ENCODE measurements at regions not wholly inside any gene's neighbourhood (a gene's known extent, or its start where the extent isn't known, plus 50 kb on each side); places are given as distances from the start of the nearest gene placed in this dataset.

DNA sequence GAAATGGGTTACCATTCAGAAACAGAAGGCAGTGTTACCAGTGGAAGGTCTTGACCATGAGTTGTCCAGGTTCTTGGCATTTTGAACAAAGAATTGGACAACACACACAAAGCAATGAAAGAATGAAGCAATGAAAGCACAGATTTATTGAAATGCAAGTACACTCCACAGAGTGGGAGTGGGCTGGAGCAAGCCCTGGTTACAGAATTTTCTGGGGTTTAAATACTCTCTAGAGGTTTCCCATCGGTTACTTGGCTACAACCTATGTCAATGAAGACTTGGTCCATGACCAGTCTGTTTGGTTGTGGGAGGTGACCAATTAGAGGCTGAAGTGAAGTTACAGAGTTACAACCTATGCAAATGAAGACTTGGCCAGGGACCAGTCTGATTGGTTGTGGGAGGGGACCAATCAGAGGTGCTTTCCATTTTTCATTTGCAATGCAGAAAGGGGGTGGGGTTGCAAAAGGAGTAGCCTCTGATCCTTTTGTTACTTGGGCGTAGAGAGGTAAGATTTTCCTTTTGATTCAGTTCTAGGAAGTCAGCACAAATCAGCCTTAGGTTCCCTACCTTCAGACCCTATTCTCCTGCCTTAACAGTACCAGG, 71.7 kb upstream of the SPRY4 start:
- Histone ChIP-seq H4K20me1 (ENCODE audit: control insufficient read depth, insufficient read depth) (no peaks in the 10 kb centered on the region), H3K27ac (ENCODE audit: control insufficient read depth, insufficient read depth) (no peak overlapping the region), H3K36me3 (ENCODE audit: control insufficient read depth in 2 of 2, insufficient read depth in 2 of 2, low read length in 1 of 2) (no peaks in the 10 kb centered on the region), H3K27me3 (replicated peaks in 1 of 2; ENCODE audit: control insufficient read depth in 2 of 2, insufficient read depth in 2 of 2, low read length in 1 of 2) (no peaks in the 10 kb centered on the region), H3K4me3 (no peak overlapping the region), H3K4me1 (ENCODE audit: control insufficient read depth, insufficient read depth, low read length) (no peaks in the 10 kb centered on the region), H3K4me2 (ENCODE audit: control insufficient read depth, insufficient read depth) (no peak overlapping the region), H3K9me3 (replicated peaks; ENCODE audit: control insufficient read depth, insufficient read depth, low read length) (no peaks in the 10 kb centered on the region; the same call in 2 of the 3 replicates), H3K9ac (ENCODE audit: control insufficient read depth, insufficient read depth, low read length) (no peak overlapping the region), H2AFZ (ENCODE audit: control insufficient read depth, low read depth, low read length) (no peak overlapping the region), H3K79me2 (ENCODE audit: control insufficient read depth, insufficient read depth, low read length) (no peaks in the 10 kb centered on the region)
- CTCF ChIA-PET = no interaction called here
- intact Hi-C loops (cut with micrococcal nuclease; ENCODE audit: unreplicated experiment) (no loop called here), in situ Hi-C loops (cut with MboI) (no loop called here)
- ATAC-seq = no peak
- no TSS peak for BruUV-seq (replicated peaks)
- no peak for FAIRE-seq
- POLR2A ChIA-PET = interaction anchor here (0.9 kb wide), 1 partner anchor 72 kb away, joined by 3 read pairs; the partner anchor contains the start of gene SPRY4
- no peak for DNase-seq (ENCODE audit: low read depth, low spot score)
- SMC1A ChIA-PET (ENCODE audit: uncharacterized antibody, unreplicated experiment) = no interaction called here
- RAD21 ChIA-PET (ENCODE audit: unreplicated experiment) = no interaction called here
- 29% methylated on average over 2 of the region's 2 CpGs for WGBS (ENCODE audit: insufficient coverage, insufficient replicate concordance, low lambda C conversion rate, missing lambda C conversion rate)
- no peak for TF ChIP-seq TARDBP (IDR thresholded peaks at IDR 0.05; ENCODE audit: borderline replicate concordance)
- no peak for TF ChIP-seq PAX8 (IDR thresholded peaks at IDR 0.05)
- TF ChIP-seq RAD51 (IDR thresholded peaks at IDR 0.05) = no peak

DNA sequence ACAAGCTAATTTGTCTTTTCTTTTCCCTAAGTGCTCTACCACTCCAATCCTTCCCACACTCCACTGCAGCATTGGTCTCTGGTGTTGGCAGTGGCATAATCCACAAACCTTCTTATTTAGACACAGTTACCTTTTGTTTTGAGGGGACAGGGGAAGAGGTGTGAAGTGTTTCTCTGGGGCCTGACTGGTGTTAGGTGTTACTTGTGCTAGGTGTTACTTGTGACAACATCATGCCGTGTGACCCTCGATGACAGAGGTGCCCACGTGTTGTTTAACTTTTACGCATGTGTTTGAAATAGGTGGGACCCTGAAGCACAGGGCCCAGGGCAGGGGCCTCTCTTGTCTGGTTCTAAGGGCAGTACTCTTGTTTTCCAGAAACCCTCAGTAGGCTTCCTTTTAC, 70.5 kb upstream of the SPRY4 start:
- SMC1A ChIA-PET (ENCODE audit: uncharacterized antibody, unreplicated experiment) = no interaction called here
- RAD21 ChIA-PET (ENCODE audit: unreplicated experiment) = no interaction called here
- TF ChIP-seq CHD1 (IDR thresholded peaks at IDR 0.05; ENCODE audit: low read depth, low read length) (no peak), STAT1 (conservative IDR thresholded peaks at IDR 0.05) (no peak), KDM1A (IDR thresholded peaks at IDR 0.05; ENCODE audit: borderline replicate concordance) (no peak)
- TF ChIP-seq, protein P1, sequence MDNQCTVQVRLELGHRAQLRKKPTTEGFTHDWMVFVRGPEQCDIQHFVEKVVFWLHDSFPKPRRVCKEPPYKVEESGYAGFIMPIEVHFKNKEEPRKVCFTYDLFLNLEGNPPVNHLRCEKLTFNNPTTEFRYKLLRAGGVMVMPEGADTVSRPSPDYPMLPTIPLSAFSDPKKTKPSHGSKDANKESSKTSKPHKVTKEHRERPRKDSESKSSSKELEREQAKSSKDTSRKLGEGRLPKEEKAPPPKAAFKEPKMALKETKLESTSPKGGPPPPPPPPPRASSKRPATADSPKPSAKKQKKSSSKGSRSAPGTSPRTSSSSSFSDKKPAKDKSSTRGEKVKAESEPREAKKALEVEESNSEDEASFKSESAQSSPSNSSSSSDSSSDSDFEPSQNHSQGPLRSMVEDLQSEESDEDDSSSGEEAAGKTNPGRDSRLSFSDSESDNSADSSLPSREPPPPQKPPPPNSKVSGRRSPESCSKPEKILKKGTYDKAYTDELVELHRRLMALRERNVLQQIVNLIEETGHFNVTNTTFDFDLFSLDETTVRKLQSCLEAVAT (IDR thresholded peaks at IDR 0.05) = no peak
- H3K27ac ChIP-seq (ENCODE audit: control insufficient read depth, insufficient read depth) = no peak overlapping the region
- intact Hi-C loops (cut with micrococcal nuclease; ENCODE audit: unreplicated experiment) (no loop called here), in situ Hi-C loops (cut with MboI) (no loop called here)
- CTCF ChIA-PET = no interaction called here
- DNase-seq (ENCODE audit: low read depth, low spot score) (no peak), ATAC-seq (no peak), FAIRE-seq (no peak)
- POLR2A ChIA-PET = no interaction called here
- no peaks in the 10 kb centered on the region; the same call in 2 of the 3 replicates for H3K9me3 ChIP-seq (replicated peaks; ENCODE audit: control insufficient read depth, insufficient read depth, low read length)
- no TSS peak for BruUV-seq (replicated peaks)
- H3K9ac ChIP-seq (ENCODE audit: control insufficient read depth, insufficient read depth, low read length) = no peak overlapping the region
- H3K4me3 ChIP-seq = no peak overlapping the region
- no peaks in the 10 kb centered on the region; a peak in 1 of 4 replicates for H3K27me3 ChIP-seq (replicated peaks in 1 of 2; ENCODE audit: control insufficient read depth in 2 of 2, insufficient read depth in 2 of 2, low read length in 1 of 2)
- H3K4me2 ChIP-seq (ENCODE audit: control insufficient read depth, insufficient read depth) = no peak overlapping the region
- no peaks in the 10 kb centered on the region for H3K36me3 ChIP-seq (ENCODE audit: control insufficient read depth in 2 of 2, insufficient read depth in 2 of 2, low read length in 1 of 2)
- no peaks in the 10 kb centered on the region for H3K79me2 ChIP-seq (ENCODE audit: control insufficient read depth, insufficient read depth, low read length)
- 96% methylated on average over 4 of the region's 4 CpGs for WGBS (ENCODE audit: insufficient coverage, insufficient replicate concordance, low lambda C conversion rate, missing lambda C conversion rate)
- no peaks in the 10 kb centered on the region for H3K4me1 ChIP-seq (ENCODE audit: control insufficient read depth, insufficient read depth, low read length)
- H2AFZ ChIP-seq (ENCODE audit: control insufficient read depth, low read depth, low read length) = no peak overlapping the region
- H4K20me1 ChIP-seq (ENCODE audit: control insufficient read depth, insufficient read depth) = no peaks in the 10 kb centered on the region

Data from GM12878 (cell line).